IPS-NIHi7 (cell line): ENCODE measurements at regions not wholly inside any gene's neighbourhood (a gene's known extent, or its start where the extent isn't known, plus 50 kb on each side); places are given as distances from the start of the nearest gene placed in this dataset.

Experiments
- DNase-seq: peaks from one replicate; pipeline ENCODE4 v3.0.0; 2012; ENCODE audit warnings: mixed read lengths; ENCODE audit errors: extremely low spot score

DNA sequence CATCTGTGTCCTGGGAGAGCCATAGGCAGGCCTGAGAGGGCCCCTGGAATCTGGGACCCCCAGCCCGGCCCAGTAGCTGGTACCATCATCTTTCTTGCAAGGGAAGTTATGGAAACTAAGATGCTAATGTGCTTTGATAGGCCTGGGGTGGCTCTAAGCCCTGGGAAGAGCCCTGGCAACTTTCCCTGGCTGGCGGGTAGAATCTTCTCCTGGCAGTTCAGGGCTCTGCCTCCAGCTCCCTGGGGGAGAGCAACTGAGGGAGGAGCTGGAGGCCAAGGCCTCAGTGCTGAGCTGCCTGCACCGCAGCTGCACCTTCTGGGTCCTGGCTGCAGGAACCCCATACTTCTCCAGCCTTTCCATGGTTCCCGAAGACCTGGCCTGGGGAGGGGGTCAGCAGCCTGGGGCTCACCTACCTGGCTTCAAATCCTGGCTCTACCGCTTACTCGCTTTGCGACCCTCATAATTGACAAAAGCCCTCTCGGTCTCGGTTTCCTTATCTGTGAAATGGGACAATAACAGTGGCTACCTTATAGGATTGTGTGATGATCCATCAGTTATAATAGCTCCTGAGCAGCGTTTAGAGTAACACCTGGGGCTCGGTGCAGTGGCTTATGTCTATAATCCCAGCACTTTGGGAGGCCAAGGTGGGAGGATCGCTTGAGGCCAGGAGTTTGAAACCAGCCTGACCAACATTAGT lies 333.7 kb downstream of the SEC14L1 start:
- DNase-seq, result no peak

DNA sequence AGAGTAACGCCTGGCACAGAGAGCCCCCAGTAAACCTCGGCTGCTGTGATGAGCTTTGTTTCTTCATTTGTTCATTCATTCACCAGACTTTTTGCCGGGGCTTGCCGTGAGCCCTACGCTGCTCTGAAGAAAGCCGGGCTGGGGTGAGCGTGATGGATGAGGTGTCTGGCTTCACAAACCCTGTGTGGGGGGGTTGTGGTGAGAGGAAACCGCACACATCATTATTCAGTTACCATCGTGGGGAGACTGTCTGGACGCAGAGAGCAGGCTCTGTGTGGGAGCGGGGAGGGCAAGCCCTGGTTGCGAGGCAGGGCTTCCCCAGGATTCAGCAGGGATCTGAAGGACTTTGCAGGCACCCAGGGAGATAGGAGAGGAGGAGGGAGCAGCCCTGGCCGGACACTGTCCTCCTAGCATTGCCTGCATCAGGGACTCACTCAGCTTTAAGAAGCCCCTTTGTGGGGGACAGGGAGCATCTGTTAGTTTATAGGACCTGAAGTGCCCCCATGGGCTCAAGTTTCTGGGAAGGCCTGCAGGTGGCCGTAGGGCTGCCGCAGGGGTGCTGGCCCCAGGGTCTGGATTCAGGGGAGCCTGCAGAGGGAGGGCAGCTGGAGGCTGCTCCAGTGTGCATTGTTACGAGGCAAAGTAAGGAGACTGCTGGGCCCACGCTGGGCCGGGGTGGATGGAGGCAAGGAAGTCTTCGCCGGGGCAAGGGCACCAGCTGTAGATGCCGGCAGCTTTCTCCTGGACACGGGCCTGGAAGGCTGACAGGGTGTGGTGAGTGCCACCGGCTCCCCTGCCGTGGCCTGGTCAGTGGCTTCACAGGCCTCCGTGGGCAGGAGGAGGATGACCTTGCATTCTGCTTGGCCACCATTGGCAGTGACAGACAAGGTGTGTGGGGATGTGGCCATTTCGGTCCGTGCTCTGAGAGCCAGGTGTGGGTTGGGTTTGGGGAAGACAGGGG lies 334.5 kb downstream of the SEC14L1 start:
- no peak for DNase-seq

DNA sequence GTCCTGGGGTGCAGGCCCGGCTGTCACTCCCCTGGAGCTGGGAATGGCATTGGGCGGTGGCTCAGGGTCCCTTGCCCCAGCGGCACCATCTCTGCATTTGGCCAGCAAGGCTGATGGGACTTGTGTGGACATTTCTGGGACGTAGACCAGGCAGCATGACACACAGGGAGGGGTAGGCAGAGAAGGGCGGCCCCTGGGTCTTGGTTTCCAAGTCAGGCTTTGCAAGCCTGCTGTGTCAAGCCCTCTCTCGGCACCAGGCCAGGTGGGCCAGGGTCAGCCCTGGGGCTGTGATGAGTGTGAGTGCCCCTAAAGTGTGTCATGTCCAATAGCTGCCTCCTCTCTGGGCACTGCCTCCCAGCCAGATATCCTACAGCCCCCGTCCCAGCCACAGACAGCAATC lies 335.2 kb downstream of the SEC14L1 start:
- DNase-seq, result no peak

DNA sequence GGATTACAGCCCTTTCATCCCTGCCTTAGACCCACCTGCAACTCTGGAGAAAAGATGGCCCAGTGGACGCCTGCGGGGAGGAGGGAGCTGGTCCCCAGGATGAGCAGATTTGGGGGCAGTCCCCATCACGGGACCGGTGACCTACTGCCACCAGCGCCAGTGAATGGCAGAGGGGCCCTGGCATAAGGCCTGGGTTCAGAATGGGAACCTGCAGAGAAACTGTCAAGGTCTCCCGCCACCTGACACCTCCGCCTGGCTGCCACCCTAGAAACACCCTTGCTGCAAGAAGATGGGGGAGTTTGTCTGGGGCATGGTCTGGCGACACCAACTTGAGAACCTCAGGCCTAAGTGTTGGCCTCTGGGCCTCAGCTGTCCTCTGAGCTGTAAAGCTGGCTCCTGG lies 335.7 kb downstream of the SEC14L1 start:
- DNase-seq, result no peak

DNA sequence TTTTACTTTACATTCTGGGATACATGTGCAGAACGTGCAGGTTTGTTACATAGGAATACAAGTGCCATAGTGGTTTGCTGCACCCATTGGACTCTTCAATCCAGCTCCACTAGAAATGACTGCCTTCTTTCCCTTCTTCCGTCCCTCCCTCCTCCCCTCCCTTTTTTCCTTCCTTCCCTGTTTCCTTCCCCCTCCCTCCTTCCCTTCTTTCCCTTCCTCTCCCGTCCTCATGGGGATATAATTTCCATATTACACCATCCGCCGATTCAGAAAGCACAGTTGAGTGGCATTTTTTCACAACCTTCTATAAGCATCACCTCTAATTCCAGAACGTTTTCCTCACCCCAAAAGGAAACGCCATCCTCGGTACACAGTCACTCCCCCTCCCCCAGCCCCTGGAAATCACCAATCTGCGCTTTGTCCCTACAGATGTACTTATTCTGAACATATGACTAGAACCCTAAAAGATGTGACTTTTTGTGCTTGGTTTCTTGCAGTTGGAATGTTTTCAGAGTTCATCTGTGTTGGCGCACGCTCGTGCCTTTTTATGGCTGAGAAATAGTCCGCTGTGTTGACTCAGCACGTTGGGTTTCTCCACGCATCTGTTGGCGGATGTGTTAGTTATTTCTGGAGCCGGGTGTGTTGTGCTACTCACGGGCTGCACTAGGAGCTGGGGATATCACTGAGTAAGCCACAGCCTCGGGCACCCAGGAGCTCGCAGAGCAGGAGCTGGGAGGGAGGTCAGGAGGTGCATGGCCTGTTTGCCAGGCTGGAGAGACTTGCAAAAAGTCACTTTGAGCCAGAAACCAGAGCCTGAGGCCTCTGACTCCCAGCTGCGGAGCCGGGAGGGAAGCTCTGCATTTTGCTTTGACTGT lies 336.4 kb downstream of the SEC14L1 start:
- no peak for DNase-seq

DNA sequence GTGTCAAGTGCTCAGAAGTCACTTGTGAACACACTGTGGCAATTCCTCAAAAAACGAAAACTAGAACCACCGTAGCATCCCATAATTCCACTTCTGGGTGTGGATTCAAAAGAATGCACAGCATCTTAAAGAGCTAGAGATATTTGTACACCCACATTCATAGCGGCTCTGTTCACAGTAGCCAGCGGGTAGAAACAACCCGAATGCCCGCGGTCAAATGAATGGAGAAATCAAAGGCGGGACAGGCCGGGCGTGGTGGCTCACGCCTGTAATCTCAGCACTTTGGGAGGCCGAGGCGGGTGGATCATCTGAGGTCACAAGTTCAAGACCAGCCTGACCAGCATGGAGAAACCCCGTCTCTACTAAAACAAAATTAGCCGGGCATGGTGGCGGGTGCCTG lies 337.5 kb downstream of the SEC14L1 start:
- no peak for DNase-seq

DNA sequence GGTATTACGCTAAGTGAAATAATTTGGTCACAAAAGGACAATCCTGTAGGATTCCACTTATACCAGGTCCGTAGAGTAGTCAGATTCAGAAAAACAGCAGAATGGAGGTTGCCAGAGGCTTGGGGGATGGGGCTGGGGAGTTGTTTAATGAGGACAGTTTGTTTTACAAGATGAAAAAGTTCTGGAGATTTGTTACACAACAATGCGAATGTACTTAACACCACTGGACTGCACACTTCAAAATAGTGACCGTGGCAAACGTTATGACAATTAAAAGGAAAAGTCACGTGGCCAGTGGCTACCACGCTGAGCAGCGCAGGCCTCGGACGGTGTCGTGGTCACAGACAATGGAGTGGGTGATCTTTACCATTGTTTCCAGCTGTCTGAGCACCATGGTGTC lies 338.1 kb downstream of the SEC14L1 start:
- DNase-seq, result no peak

DNA sequence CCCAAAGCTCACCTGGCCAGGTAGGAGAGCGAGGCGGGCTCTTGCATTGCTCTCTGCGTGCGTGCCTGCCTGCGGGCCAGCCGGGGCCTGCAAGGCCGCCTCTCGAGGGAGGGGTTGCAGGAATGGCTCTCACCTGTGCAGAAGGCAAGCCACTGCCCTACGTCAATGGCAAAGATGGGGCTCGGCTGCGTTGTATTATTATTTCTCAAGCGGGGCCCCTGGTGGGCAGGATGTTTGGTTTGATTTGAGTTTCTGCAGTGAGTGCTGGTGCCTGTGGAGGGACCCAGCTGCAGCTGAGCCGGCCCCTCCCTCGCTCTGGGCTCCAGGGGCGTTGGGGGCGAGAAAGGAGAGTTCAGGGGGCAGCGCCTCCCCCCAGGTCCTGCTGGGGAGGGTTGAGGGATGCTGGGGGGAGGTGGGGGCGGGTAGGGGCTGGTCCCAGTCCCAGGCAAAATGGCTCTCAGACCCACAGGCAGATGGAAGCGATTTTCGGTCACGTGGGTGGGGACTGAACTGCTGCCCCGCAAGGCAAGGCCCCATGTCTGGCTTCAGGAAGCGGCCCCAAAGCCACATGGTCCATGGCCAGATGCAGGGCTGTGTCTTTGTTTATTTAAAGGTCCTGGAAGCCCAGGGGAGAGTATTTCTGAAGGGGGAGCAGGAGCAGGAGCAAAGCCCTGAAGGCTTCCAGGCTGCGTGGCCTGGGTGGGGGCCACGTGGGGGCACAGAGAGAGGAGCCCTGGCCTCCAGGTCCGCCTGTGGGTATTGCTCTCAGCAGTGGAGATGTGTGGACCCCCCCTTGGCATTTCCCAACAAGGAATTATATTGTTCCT lies 338.8 kb downstream of the SEC14L1 start:
- DNase-seq, result peak; percentile 55

DNA sequence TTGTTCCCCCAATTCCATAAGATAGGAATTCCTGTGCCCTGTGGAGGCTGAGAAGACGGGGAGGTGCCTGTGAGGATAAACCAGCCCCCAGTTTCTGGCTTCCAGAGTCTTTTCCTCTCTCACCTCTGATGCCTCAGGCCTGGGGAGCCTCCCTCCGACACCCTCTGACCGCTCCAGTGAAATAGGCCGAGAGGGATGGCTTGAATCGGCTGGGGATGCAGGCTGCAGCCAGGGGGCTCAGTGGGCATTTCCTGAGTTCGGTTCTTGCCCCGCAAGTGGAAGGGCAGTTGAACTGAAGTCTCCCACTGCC lies 339.4 kb downstream of the SEC14L1 start:
- DNase-seq, result no peak

DNA sequence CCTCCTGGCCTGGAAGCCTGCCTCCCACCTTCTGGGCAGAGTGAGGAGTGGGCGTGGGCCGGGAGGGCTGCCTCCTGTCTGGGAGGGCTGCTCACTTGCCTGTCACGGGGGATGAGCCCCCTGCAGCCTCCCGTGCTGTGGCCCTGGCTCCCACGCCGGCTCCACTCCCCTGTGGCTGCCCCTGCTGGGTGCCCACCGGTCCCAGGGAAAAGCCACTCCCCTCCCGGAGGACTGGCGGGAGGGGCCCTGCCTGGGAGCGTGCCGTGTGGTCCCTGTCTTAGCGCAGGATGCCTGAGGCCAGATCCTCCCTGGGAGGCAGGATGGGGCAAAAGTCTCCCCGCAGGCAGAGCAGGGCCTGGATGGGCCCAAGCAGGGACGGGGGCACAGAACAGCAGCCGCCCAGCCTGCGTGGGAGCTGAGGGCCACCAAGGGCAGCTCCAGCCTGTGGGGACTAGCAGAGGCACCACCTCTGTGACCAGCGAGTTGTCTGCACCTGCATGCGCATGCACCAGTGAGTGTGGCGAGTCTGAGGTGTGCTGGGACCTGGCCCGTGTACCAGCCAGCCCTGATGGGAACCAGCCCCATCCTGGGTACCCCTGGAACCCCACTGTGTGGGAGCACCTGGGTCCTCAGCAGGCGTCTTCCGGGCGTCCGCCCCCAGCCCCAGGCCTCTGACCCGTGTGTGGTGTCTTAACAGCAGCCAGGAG lies 339.9 kb downstream of the SEC14L1 start:
- DNase-seq, result no peak

DNA sequence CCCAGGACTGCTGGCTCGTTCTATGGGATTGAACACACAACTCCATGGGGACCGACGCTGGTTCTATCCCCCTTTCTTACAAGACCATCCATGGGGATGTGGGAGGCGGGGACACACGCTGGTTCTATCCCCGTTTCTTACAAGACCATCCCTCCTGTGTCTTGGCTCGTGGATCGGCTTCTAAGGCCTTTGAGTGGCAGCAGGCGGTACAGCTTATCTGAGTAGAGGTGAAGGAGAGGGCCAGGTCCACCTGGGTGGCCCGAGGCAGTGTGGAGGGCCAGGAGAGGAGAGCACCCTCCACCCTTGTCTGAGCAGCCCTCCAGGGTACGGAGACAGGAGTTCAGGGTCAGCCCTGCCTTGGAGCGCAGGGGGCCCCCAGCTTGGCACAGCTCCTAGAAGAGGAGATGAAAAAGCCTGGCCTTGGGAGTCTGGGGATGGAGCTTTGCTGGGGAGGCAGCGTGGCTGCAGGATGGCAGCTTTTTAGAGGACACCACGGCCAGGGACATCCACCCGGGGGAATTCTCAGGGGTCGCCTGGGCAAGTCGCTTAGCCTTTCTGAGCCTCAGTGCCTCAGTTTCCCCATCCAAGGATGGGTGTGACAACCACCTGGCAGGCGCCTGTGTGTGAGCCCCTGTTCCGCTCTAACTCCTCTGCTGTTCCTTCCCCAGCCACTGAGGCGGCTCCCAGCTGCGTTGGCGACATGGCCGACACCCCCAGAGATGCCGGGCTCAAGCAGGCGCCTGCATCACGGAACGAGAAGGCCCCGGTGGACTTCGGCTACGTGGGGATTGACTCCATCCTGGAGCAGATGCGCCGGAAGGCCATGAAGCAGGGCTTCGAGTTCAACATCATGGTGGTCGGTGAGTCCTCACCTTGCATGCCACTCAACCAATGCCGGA lies 341.0 kb downstream of the SEC14L1 start:
- no peak for DNase-seq

DNA sequence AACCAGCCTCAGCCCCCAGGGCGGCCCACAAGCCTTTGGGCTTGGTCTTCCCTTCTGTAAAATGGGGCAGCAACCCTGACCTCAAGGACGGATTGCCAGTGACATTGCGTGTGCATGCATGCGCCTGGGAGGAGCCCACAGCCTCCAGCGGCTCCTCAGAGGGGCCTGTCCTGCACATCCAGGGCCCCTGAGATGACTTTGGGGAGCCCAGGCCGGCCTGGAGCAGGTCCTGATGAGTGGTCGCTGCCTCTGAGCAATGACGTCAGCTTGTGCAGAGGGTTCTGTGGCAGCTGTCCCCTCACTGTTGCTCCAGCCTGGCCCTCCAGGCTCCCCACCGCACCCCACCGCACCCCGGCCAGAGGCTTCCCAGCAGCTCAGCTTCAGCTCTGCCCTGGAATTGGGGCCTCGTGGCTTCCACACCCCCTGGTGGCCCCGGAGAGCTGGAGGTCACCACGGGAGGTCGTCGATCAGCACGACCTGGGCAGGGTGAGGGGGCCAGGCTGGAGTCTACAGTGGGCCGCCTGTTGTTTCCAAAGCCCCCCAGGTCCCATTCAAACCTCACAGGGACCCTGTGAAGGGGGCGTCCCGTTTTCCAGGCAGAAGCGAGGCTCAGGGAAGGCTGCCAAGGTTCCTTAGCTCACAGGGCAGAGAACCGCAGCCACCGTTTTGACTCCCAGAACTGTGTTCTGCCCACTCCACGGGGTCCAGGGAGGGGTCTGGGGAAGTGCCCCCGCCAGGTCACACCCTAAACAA lies 341.8 kb downstream of the SEC14L1 start:
- DNase-seq, result no peak

DNA sequence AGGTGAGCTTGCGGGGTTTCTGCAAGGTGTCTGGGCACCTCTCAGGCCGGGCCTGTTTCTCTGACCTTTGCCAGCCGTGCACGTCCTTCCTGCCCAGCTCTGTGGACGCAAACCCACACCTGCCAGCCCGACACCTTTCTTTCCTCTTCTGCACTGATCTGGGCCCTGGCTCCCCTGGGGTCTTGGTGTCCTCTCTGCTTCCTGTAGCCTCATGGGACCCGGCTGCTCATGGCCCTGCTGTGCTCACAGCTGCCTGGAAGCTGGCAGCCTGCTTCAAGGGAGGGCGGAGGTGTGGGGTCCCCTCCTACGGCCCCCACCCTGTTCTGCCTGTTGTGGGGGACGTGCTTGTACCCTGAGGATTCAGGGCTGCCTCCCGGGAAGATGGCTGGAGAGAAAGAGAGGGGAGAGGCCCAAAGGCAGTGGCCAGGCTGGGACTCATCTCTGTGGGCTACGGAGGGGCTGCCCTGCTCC lies 342.4 kb downstream of the SEC14L1 start:
- DNase-seq, result no peak

DNA sequence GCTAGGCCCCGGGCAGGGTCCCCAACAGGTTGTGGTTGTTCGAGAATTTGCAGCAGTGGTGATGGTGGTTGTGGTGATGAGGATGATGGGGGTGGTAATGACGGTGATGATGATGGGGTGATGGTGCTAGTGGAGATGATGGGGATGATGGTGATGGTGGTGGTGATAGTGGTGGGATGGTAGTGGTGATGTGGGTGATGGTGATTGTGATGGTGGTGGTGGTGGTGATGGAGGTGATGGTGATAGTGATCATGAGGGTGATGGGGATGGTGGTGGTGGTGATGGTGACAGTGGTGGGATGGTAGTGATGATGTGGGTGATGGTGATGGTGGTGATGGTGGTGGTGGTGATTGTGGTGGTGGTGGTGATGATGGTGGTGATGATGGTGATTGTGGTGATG lies 343.3 kb downstream of the SEC14L1 start:
- no peak for DNase-seq

DNA sequence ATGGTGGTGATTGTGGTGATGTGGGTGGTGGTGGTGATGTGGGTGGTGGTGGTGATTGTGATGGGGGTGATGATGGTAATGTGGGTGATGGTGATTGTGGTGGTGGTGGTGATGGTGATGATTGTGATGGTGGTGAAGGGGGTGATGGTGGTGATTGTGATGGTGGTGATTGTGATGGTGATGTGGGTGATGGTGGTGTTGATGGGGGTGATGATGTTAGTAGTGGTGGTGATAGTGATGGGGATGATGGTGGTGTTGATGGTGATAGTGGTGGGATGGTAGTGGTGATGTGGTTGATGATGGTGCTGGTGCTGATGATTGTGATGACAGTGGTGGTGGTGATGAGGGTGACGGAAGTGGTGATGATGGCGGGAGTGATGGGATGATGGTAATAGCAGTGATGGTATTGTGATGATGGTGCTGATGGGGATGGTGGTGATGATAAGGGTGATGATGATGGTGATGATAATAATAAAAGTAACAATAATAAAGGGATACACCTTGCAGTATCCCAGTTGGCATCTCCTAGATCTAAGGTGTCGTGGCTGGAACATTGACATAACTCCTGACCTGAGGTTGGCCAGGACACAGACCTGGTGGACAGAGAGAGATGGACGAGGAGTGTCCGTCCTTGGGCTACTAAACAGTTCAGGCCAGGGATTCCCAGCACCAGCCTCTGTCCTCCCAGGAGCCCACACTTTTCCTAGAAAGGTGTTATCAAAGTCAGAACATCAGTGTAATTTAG lies 344.5 kb downstream of the SEC14L1 start:
- no peak for DNase-seq

DNA sequence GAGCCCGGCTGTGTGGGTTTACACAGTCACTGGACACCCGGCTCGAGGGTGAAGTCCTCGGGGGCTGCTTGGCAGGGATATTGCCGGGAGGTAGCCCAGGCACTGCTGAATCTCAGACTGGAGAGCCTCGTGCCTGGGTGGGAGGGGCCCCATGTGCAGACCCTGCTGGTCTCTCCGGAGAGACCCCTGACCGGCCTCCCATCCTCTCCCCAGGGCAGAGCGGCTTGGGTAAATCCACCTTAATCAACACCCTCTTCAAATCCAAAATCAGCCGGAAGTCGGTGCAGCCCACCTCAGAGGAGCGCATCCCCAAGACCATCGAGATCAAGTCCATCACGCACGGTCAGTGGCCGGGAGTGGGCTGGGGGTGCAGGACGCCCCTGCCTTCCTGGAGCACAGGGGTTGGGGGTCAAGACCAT lies 346.5 kb downstream of the SEC14L1 start:
- DNase-seq, result no peak

DNA sequence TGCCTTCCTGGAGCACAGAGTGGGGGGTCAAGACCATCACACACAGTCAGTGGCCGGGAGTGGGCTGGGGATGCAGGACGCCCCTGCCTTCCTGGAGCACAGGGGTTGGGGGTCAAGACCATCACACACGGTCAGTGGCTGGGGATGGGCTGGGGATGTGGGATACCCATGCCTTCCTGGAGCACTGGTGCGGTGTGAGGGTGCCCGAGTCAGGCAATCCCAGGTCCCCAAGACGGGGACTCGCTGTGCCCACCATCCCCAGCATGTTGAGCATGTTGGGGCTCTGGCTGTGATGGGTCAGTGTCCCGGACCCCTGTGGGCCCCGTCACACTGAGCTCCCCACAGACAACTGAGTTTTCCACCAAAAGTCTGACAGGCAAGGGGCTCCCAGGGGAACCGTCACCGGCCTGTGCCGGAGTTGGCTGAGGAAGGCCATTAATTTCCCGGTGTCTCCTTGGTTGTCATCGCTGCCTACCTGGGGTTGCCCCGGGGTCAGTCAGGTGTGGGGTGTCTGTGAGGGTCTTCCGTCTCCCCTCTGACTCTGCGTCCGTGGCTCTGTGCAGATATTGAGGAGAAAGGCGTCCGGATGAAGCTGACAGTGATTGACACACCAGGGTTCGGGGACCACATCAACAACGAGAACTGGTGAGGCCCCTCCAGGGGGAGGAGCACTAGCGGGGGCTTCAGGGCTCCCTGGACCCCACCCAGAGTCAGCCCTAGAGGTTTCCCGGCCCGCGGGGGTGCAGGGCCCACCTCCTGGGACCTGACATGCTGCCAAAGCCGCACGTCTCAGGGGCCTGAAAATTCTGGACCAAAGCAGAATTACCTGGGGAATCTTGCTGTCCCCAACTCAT lies 347.1 kb downstream of the SEC14L1 start:
- no peak for DNase-seq
